Fibroblast of skin of scalp (primary cell): ENCODE measurements at regions not wholly inside any gene's neighbourhood (a gene's known extent, or its start where the extent isn't known, plus 50 kb on each side); places are given as distances from the start of the nearest gene placed in this dataset.

ENCODE experiments used
- DNase-seq: peaks from one replicate; pipeline ENCODE4 v3.0.0-alpha.2; 2013

GRCh38 chr3:174784206-174784934 is 74.8 kb upstream of the NAALADL2 start:
- DNase-seq: no peak

DNA sequence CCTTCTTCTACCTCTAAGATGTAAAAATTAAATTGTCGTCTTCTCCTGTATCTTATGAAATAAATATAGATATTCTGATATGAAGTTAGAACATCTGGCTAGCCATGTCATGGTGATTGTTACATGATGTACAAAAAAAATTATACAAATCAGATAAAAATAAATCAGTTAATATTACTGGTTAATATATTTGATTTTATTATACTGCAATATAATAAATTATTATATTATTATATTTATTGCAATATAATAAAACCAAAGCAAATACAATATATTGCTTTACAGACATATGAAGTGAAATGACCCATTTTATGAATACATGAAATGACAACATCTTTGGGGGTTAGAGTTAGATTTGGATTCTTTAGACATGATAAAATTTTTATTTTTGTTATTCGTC is 72.3 kb upstream of the NAALADL2 start:
- no peak for DNase-seq

DNA sequence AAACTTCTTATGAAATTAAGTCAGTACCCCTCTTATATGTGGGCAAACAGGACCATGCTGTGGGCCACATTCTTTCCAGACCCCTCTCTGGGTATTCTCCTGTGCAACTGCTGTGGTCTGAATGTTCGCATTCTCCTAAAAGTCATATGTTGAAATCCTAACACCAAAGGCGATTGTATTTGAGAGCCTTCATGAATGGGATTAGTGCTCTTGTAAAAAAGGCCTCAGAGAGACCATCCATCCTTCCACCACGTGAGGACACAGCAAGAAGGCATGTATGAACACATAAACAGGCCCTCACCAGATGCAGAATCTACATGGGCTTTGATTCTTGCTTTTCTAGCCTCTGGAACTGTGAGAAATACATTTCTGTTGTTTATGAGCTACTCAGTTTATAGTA is 68.0 kb upstream of the NAALADL2 start:
- DNase-seq: no peak

GRCh38 chr3:174792864-174793263 is 66.3 kb upstream of the NAALADL2 start:
- no peak for DNase-seq
